GM21619 (cell line): ENCODE measurements at regions not wholly inside any gene's neighbourhood (a gene's known extent, or its start where the extent isn't known, plus 50 kb on each side); places are given as distances from the start of the nearest gene placed in this dataset.
A peak's percentile ranks its signal among the peaks of the same experiment; 100 is the strongest.

Experiments
- ATAC-seq: cut with Tn5 transposase; IDR thresholded peaks from one replicate; pipeline ENCODE4 v1.9.1; 2021; ENCODE audit not compliant: unreplicated experiment

DNA sequence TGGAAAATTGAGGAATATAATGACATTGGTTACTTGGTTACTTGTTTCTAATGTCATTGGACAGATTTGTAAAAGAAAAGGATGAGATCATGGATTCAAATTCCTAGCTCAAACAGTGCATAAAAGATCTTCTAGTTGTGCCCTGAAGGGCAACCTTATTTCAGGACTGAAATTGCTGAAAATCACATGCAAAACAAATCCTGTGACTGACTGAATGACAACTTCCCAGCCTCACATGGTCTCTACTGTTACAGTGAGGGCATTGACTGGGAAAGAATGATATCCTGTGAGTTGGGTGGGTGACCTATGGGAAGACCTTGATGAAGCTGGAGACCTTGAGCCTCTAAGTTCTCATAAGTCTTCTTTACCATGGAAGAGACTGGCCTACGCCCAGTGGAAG is 90.4 kb upstream of the HAAO start:
- ATAC-seq: no peak

GRCh38 chr2:42881732-42882131 is 89.3 kb upstream of the HAAO start:
- no peak for ATAC-seq

DNA sequence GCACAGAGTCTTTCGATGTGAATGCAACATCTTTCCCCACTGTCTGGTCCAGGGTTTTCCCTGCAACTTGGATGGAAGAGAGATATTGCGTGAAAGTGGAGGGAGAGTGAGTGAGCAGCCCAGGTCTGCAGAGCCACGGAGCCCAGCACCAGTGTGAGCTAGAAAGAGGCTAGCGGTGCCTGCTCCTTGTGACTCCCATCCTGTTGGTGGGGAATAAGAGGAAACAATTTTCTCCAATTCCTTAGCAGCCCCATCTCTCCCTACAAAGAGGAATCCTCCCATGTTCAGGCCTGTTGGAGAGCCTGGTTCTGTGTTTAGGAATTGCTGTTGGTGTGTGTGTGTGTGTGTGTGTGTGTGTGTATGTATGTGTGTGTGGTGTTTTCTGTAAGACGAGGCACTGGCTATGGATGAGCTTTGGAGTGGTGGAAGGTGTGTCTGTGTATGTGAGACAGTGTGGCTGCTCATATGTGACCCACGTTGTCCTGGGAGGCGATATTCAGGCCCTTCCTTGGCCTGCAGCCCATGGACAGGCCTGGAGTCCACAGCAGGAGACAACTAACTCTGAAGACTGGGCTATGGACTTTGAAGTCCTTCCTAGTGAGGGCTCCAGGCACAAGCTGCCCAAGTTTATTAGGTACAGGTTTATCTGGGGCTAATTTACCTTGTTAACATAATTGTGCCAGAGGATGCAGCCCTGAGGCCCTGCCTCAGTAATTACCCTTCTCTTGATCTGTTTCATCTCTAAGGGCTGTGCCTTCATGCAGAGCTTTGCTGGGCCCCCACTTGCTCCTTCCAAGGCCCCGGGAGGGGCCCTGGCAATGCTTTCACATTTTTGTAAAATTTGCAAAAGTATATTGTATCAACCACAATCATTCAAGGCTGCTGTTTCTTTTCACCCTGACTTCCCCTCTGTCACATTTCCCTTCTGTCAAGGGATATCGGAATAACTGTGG is 88.6 kb upstream of the HAAO start:
- no peak for ATAC-seq

GRCh38 chr2:42879913-42880737 is 87.7 kb upstream of the HAAO start:
- ATAC-seq: no peak

- ATAC-seq: no peak
These were observed 86.8 kb upstream of the HAAO start for GRCh38 chr2:42879121-42879705.

DNA sequence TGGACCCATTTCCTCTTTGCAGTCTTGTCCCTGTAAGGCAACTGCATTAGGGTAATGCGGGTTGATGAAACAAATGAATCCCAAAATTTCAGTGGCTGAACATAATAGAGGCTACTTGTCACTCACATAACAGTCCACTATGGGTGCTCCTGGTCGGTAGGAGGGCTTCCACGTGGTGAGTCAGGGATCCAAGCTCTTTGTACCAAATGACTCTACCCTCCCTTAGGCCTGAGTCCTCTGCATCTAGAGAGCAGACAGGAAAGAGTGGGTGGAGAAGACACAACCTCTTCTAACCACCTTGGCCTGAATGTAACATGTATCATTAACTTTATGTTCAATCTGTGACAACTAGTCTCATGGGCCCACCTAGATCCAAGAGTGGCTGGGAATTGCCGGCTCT is 86.2 kb upstream of the HAAO start:
- peak; percentile 78 for ATAC-seq

GRCh38 chr2:42877936-42878335 is 85.6 kb upstream of the HAAO start:
- ATAC-seq: no peak

DNA sequence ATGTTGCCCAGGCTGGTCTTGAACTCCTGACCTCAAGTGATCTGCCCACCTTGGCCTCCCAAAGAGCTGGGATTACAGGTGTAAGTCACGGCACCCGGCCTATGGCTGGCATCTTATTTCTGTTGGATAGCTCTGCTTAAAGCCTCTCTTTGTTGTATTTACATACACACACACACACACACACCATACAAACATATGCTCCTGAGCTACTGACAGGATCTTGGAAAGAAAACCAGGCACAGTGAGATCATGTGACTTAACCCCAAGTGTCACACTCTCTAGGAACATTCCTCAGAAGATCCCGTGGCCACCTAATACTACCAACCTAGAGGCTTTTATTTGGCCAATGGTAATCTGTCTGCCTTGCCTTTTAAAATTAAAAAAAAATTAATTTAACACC is 85.1 kb upstream of the HAAO start:
- no peak for ATAC-seq

DNA sequence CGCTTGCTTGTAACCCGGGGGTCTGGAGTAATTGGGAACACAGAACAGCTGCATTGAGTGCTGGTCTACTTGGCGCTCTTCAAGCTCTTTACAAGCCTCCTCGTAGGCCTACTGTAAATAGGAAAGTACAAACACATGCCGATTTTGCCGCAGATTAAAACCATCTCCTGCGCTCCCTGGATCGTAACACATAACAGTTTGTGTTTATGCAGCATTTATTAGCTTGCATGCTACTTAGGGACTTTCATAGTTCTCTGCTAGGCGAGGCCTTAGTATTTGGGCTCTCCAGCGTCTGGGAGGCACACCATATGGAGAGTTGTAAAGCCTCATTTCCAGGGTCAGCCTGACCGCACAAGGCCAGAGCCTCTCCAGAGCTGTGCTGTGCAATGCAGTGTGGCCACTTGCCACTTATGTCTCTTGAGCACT is 84.0 kb upstream of the HAAO start:
- ATAC-seq: no peak

- ATAC-seq: no peak
These were observed 83.5 kb upstream of the HAAO start for GRCh38 chr2:42875880-42876279.

- ATAC-seq: no peak
These were observed 82.8 kb upstream of the HAAO start for GRCh38 chr2:42874949-42875801.

GRCh38 chr2:42872721-42873120 is 80.3 kb upstream of the HAAO start:
- no peak for ATAC-seq

DNA sequence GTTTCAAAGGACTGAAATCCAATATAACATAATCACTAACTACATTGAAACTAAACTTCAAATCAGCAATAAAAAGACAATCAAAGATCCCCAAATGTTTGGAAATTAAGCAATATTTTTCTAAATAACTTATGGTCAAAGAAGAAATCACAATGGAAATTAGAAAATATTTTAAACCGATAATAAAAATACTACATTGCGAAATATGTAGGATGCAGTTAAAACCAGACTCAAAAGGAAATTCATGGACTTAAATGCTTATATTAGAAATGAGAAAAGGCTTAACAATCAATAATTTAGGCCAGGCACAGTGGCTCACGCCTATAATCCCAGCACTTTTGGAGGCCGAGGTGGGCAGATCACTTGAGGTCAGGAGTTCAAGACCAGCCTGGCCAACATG is 79.0 kb upstream of the HAAO start:
- ATAC-seq: no peak

- ATAC-seq: no peak
These were observed 76.5 kb upstream of the HAAO start for GRCh38 chr2:42868874-42869273.

DNA sequence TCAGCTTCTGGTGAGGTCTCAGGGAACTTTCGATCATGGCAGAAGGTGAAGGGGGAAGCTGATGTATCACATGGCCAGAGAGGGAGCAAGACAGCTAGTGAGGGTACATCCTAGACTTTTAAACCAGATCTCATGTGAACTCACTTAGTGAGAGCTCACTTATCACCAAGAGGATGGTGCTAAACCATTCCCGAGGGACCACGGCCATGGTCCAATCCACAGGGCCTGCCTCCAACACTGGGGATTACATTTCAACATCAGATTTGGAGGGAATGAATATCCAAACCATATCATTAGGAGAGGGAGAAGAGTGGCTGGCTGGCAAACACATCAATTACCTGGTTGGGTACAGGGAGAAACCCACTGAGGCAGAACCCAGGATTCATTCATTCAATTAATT is 75.7 kb upstream of the HAAO start:
- ATAC-seq: no peak

DNA sequence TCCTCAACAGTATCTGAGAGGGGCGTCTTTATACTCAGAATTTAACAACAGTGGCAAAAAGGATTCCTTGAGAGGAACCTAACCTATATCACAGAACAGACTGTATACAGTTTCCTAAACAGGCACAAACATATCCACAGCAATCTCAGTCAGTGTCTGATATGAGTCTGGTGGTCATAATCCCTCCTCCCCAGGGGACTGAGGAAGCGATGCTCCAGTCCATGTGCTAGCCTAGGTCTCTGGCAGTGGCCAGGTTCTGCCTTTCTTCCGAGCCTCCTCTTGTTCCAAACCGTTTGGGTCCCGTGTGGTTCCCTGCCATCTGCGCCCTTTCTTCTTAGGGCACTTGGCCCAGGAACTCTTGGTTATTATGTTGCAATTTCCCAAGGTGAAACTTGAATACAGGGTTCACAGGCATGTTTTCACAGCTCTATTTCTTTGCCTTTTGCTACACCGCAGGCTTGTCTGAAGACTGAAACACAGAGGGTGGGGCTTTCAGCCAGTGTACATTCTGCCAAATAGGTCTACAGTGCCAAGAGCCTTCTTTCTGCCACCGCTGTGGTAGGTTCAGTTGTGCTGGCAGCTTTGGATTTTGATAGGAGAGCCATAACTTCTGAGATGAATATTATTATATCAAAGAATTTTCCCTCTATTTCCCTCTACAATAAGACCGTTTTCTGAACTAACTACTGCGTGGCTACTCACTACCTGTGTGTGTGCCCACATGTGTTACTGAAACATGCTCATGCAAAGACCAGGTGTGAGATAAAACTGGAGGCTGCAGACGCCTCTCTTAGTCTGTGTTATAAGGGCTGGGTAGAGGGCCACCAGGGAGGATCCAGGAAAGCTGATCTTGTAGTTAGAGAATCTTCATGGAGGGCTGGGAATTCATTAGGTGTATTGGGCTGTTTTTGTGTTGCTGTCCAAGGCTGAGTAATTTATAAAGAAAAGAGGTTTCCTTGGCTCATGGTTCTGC is 75.0 kb upstream of the HAAO start:
- no peak for ATAC-seq

- no peak for ATAC-seq
These were observed 73.8 kb upstream of the HAAO start for GRCh38 chr2:42865884-42866881.

DNA sequence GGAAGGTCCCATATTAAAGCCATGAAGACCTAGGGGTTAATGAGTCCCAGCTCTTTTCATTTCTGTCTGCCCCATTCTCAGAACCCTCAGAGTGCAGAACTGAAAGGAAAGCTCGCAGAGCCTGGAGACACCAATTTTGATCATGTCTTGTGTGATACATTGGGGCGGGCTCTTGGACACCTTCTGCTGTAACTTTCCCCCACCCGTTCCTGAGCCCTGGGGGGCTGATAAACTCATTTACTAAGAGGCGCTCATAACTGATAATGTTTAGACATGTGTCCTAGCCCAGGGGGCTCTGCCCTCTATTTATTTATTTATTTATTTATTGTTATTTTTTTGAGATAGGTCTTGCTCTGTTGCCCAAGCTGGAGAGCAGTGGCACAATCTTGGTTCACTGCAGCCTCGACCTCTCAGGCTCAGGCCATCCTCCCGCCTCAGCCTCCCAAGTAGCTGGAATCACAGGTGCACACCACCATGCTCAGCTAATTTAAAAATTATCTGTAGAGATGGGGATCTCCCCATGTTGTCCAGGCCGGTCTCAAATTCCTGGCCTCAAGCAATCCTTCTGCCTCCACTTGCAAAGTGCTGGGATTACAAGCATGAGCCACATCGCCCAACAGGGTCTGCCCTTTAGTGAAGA is 72.4 kb upstream of the HAAO start:
- no peak for ATAC-seq
